ENCODE measurements at regions not wholly inside any gene's neighbourhood (a gene's known extent, or its start where the extent isn't known, plus 50 kb on each side); places are given as distances from the start of the nearest gene placed in this dataset.

- no peak for TF ChIP-seq CTCF (IDR thresholded peaks at IDR 0.05)
- TF ChIP-seq POLR2A (IDR thresholded peaks at IDR 0.05), result no peak
Measured at GRCh38 chr3:70815817-70816216, 503.4 kb upstream of the MDFIC2 start.

Data from thyroid gland (tissue), 4 donors.